ENCODE measurements at regions not wholly inside any gene's neighbourhood (a gene's known extent, or its start where the extent isn't known, plus 50 kb on each side); places are given as distances from the start of the nearest gene placed in this dataset.

- TF ChIP-seq CTCF (IDR thresholded peaks at IDR 0.05) (no peak), POLR2AphosphoS5 (IDR thresholded peaks at IDR 0.05) (no peak)
Measured at GRCh38 chr5:86686046-86686445, 68.3 kb downstream of the COX7C start.
